ENCODE measurements at regions not wholly inside any gene's neighbourhood (a gene's known extent, or its start where the extent isn't known, plus 50 kb on each side); places are given as distances from the start of the nearest gene placed in this dataset.

DNA sequence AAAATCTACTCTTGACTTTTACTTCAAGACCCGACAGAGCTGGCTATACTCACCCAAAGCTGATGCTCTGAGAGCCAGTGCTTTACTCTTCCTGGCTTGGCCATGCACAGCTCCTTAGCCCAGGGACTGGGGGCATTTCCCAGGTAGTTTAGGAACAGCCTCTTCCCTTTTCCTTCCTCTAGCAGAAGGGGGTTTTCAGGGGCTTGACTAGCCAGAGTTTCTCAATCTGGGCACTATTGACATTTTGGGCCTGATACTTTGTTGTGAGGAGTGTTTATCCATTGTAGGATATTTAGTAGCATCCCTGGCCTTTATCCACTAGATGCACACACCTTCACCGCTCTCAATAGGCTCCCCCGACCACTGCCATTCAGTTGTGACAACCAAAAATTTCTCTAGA is 50.0 kb upstream of the RFX3 start:
- TF ChIP-seq, protein P1, sequence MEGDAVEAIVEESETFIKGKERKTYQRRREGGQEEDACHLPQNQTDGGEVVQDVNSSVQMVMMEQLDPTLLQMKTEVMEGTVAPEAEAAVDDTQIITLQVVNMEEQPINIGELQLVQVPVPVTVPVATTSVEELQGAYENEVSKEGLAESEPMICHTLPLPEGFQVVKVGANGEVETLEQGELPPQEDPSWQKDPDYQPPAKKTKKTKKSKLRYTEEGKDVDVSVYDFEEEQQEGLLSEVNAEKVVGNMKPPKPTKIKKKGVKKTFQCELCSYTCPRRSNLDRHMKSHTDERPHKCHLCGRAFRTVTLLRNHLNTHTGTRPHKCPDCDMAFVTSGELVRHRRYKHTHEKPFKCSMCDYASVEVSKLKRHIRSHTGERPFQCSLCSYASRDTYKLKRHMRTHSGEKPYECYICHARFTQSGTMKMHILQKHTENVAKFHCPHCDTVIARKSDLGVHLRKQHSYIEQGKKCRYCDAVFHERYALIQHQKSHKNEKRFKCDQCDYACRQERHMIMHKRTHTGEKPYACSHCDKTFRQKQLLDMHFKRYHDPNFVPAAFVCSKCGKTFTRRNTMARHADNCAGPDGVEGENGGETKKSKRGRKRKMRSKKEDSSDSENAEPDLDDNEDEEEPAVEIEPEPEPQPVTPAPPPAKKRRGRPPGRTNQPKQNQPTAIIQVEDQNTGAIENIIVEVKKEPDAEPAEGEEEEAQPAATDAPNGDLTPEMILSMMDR (IDR thresholded peaks at IDR 0.05): no peak
- TF ChIP-seq POLR2AphosphoS5 (IDR thresholded peaks at IDR 0.05) (no peak), POLR2A (IDR thresholded peaks at IDR 0.05) (no peak)

Data from breast epithelium (tissue), 3 donors.